Endothelial cell of umbilical vein (primary cell): ENCODE measurements at regions not wholly inside any gene's neighbourhood (a gene's known extent, or its start where the extent isn't known, plus 50 kb on each side); places are given as distances from the start of the nearest gene placed in this dataset.

Experiments used
- BruUV-seq: library from RNA; stranded (reverse); fragments of 400-500 nt; replicated peaks from 2 replicates; lab custom pipeline; 2021; lab: Mats Ljungman, UMichigan
- CTCF ChIA-PET: fragments of 300-600, 350-600 bp; sonication (Branson Sonifier 250); formaldehyde crosslinking; loops from one replicate; lab custom pipeline; 2021; ENCODE audit warnings: antibody characterized with exemption, inconsistent platforms; lab: Charles Lee
- POLR2A ChIA-PET: fragments of 300-600, 350-600 bp; sonication (Branson Sonifier 250); formaldehyde crosslinking; loops from one replicate; lab custom pipeline; 2021; ENCODE audit warnings: antibody characterized with exemption, inconsistent platforms; lab: Charles Lee
- DNase-seq: peaks from one replicate; pipeline ENCODE4 v3.0.0-alpha.2; 2011; ENCODE audit warnings: low read depth, low spot score
- FAIRE-seq: peaks from 2 replicates; lab custom pipeline; 2011; peaks lifted over from hg19 to GRCh38; lab: Jason Lieb, UNC
- H2AFZ ChIP-seq: 2 replicates; pipeline ENCODE4 v1.6.0; 2012; ENCODE audit warnings: low read depth, low read length, control low read depth, inconsistent platforms
- H3K27ac ChIP-seq: 2 replicates; pipeline ENCODE4 v1.5.1; 2011; ENCODE audit warnings: low read depth, mild to moderate bottlenecking, control low read depth, low read length, moderate library complexity; ENCODE audit not compliant: insufficient read depth
- H3K27me3 ChIP-seq, 2 experiments: 2 replicates each; pipeline versions ENCODE4 v1.6.0 to v1.6.1; 2011; ENCODE audit warnings: low read length in 2 of 2, mixed read lengths in 1 of 2; ENCODE audit not compliant: control insufficient read depth in 2 of 2, insufficient read depth in 2 of 2
- H3K36me3 ChIP-seq, 2 experiments: 2 replicates in 1 of 2; 3 replicates in 1 of 2; pipeline ENCODE4 v1.5.1; 2011; ENCODE audit warnings: low read length in 2 of 2, mild to moderate bottlenecking in 1 of 2, moderate library complexity in 1 of 2; ENCODE audit not compliant: control insufficient read depth in 2 of 2, insufficient read depth in 2 of 2; ENCODE audit errors: extremely low read depth in 1 of 2
- H3K4me1 ChIP-seq: 3 replicates; pipeline ENCODE4 v1.5.1; 2011; ENCODE audit warnings: mild to moderate bottlenecking, low read length; ENCODE audit not compliant: control insufficient read depth, insufficient read depth; ENCODE audit errors: extremely low read depth
- H3K4me2 ChIP-seq: 2 replicates; pipeline ENCODE4 v1.6.1; 2011; ENCODE audit warnings: low read length, control low read depth, mixed read lengths; ENCODE audit not compliant: insufficient read depth
- H3K4me3 ChIP-seq, 3 experiments: fragments of 200-600 bp in 1 of 3; sonication (generic), shearing (Covaris generic) in 1 of 3; replicated peaks in 1 of 3; 2 replicates each; pipeline ENCODE4 v1.5.1; 2011 to 2016; ENCODE audit warnings: control low read depth in 3 of 3, low read length in 3 of 3, mild to moderate bottlenecking in 2 of 3, inconsistent platforms in 1 of 3, low read depth in 1 of 3, moderate library complexity in 1 of 3; ENCODE audit not compliant: insufficient read depth in 1 of 3
- H3K79me2 ChIP-seq: 2 replicates; pipeline ENCODE4 v1.6.0; 2012; ENCODE audit warnings: low read length, inconsistent platforms; ENCODE audit not compliant: control insufficient read depth, insufficient read depth
- H3K9ac ChIP-seq: replicated peaks from 2 replicates; pipeline ENCODE3; 2011; ENCODE audit warnings: low read length, control low read depth; ENCODE audit not compliant: insufficient read depth; ENCODE audit errors: extremely low read depth
- H3K9me1 ChIP-seq: replicated peaks from 3 replicates; pipeline ENCODE4 v1.6.0; 2011; ENCODE audit warnings: mild to moderate bottlenecking, low read length; ENCODE audit not compliant: control insufficient read depth, insufficient read depth; ENCODE audit errors: extremely low read depth
- H3K9me3 ChIP-seq: replicated peaks from 2 replicates; pipeline ENCODE4 v1.5.1; 2012; ENCODE audit warnings: low read length, inconsistent platforms; ENCODE audit not compliant: control insufficient read depth, insufficient read depth
- H4K20me1 ChIP-seq: replicated peaks from 2 replicates; pipeline ENCODE3; 2011; ENCODE audit warnings: mild to moderate bottlenecking, low read length; ENCODE audit not compliant: control insufficient read depth, insufficient read depth; ENCODE audit errors: extremely low read depth
- EZH2 ChIP-seq: IDR thresholded peaks from 2 replicates; pipeline ENCODE4 v1.6.1; 2012; ENCODE audit warnings: borderline replicate concordance, low read depth, mild to moderate bottlenecking, moderate library complexity, low read length, inconsistent platforms; ENCODE audit not compliant: severe bottlenecking
- FOS ChIP-seq: IDR thresholded peaks from 2 replicates; pipeline ENCODE4 v1.6.1; 2011; ENCODE audit warnings: mild to moderate bottlenecking, low read length, moderate library complexity, borderline replicate concordance; ENCODE audit not compliant: insufficient read depth
- GATA2 ChIP-seq: IDR thresholded peaks from 2 replicates; pipeline ENCODE4 v1.7.0; 2011; ENCODE audit warnings: low read depth, mild to moderate bottlenecking, moderate library complexity, mixed read lengths, low read length; ENCODE audit not compliant: insufficient read length, insufficient read depth
- JUN ChIP-seq: IDR thresholded peaks from 2 replicates; pipeline ENCODE4 v1.6.1; 2011; ENCODE audit warnings: borderline replicate concordance, low read depth; ENCODE audit not compliant: insufficient read length, insufficient read depth
- POLR2A ChIP-seq: IDR thresholded peaks from 2 replicates; pipeline ENCODE4 v1.6.1; 2012; ENCODE audit warnings: low read depth, mild to moderate bottlenecking, control low read depth, low read length
- POLR2AphosphoS5 ChIP-seq: IDR thresholded peaks from 2 replicates; pipeline ENCODE4 v1.6.1; 2012; ENCODE audit warnings: low read depth, mild to moderate bottlenecking, control low read depth, low read length, moderate library complexity; ENCODE audit not compliant: insufficient read depth
- dilution Hi-C: fragments of 300-500 bp; cut with MboI; formaldehyde crosslinking; loops from one replicate; pipeline ENCODE4 v1.15.0; 2019; ENCODE audit warnings: low sequenced_read_pairs; ENCODE audit not compliant: extremely low pct_ligation_motif_present
- intact Hi-C: fragments of 100-400 bp; cut with micrococcal nuclease; formaldehyde crosslinking; loops from one replicate; pipeline ENCODE4 v1.10.0; 2022
- TF ChIP-seq, protein P1 (sequence below): IDR thresholded peaks from 2 replicates; pipeline ENCODE4 v1.6.1; 2011; ENCODE audit not compliant: insufficient read depth, insufficient read length
- TF ChIP-seq, protein P2 (sequence below), 2 donors: IDR thresholded peaks; 1 replicate in 1 of 2; 2 replicates in 1 of 2; pipeline ENCODE4 v1.5.1; 2011; ENCODE audit warnings: low read length in 2 of 2, mild to moderate bottlenecking in 2 of 2, moderate library complexity in 2 of 2, control low read depth in 1 of 2, inconsistent platforms in 1 of 2, low read depth in 1 of 2; ENCODE audit not compliant: insufficient read depth in 1 of 2; ENCODE audit errors: extremely low read depth in 1 of 2

DNA sequence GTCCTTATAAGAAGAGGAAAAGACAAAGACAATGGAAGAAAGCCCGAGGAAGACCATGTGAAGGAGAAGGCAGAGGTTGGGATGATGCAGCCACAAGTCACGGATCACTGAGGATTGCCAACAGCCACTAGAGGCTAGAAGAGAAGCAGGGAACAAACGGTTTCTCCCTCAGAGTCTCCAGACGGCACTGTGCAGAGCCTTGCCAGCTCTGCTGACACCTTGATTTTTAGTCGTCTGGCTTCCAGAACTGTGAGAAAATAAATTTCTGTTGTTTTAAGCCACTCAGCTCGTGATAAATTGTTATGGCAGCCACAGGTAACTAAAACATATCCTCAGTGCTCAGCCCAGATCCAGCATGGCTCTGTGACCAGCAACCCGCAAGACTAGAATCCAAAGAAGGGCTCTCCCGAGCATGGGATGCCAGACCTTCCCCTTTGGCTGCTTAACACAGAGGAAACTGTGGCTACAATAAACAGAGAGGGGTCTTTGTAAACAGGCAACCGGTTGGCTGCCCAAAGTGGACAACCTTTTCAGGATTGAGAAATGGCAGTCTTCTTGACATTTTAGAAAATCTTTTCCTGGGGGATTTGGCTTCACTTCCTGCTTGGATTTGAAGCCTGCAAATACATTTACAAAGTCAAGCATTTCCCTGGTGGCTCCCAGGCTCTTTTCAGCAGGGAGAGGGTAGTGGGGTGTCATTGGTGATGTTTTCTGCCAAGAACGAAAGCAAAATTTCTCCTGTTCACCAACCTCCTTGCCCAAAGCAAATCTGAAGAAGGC lies 88.7 kb upstream of the ADPGK start:
- DNase-seq (no peak), FAIRE-seq (no peak)
- no peaks in the 10 kb centered on the region for H3K9me3 ChIP-seq
- H3K4me3 ChIP-seq: no peak overlapping the region
- TF ChIP-seq POLR2A: no peak
- TF ChIP-seq, protein P1, sequence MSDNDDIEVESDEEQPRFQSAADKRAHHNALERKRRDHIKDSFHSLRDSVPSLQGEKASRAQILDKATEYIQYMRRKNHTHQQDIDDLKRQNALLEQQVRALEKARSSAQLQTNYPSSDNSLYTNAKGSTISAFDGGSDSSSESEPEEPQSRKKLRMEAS: no peak
- TF ChIP-seq, protein P2, sequence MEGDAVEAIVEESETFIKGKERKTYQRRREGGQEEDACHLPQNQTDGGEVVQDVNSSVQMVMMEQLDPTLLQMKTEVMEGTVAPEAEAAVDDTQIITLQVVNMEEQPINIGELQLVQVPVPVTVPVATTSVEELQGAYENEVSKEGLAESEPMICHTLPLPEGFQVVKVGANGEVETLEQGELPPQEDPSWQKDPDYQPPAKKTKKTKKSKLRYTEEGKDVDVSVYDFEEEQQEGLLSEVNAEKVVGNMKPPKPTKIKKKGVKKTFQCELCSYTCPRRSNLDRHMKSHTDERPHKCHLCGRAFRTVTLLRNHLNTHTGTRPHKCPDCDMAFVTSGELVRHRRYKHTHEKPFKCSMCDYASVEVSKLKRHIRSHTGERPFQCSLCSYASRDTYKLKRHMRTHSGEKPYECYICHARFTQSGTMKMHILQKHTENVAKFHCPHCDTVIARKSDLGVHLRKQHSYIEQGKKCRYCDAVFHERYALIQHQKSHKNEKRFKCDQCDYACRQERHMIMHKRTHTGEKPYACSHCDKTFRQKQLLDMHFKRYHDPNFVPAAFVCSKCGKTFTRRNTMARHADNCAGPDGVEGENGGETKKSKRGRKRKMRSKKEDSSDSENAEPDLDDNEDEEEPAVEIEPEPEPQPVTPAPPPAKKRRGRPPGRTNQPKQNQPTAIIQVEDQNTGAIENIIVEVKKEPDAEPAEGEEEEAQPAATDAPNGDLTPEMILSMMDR (IDR thresholded peaks at IDR 0.05; ENCODE audit: extremely low read depth in 1 of 2, insufficient read depth in 1 of 2, low read depth in 1 of 2, low read length in 2 of 2): no peak
- no peak for TF ChIP-seq GATA2
- no peak for TF ChIP-seq POLR2AphosphoS5
- TF ChIP-seq JUN: no peak
- TF ChIP-seq EZH2: no peak
- no peak for TF ChIP-seq FOS
- H3K9me1 ChIP-seq: no peaks in the 10 kb centered on the region
- CTCF ChIA-PET: no interaction called here
- H4K20me1 ChIP-seq: no peaks in the 10 kb centered on the region
- no peaks in the 10 kb centered on the region for H3K36me3 ChIP-seq
- H3K9ac ChIP-seq: no peak overlapping the region
- no peaks in the 10 kb centered on the region for H3K79me2 ChIP-seq
- intact Hi-C loops (no loop called here), dilution Hi-C loops (no loop called here)
- POLR2A ChIA-PET: no interaction called here
- no peak overlapping the region for H2AFZ ChIP-seq
- H3K4me2 ChIP-seq: no peak overlapping the region
- no peaks in the 10 kb centered on the region for H3K4me1 ChIP-seq
- H3K27ac ChIP-seq: no peak overlapping the region
- H3K27me3 ChIP-seq: peaks cover 0 to 1% of the 10 kb centered on the region in 2 experiments
- no TSS peak for BruUV-seq
